ENCODE measurements at regions not wholly inside any gene's neighbourhood (a gene's known extent, or its start where the extent isn't known, plus 50 kb on each side); places are given as distances from the start of the nearest gene placed in this dataset.
"Not testable (repeated sequence)": the region's sequence is repeated elsewhere in the genome, so short reads cannot be mapped to it uniquely, and the experiment has no call there.

DNA sequence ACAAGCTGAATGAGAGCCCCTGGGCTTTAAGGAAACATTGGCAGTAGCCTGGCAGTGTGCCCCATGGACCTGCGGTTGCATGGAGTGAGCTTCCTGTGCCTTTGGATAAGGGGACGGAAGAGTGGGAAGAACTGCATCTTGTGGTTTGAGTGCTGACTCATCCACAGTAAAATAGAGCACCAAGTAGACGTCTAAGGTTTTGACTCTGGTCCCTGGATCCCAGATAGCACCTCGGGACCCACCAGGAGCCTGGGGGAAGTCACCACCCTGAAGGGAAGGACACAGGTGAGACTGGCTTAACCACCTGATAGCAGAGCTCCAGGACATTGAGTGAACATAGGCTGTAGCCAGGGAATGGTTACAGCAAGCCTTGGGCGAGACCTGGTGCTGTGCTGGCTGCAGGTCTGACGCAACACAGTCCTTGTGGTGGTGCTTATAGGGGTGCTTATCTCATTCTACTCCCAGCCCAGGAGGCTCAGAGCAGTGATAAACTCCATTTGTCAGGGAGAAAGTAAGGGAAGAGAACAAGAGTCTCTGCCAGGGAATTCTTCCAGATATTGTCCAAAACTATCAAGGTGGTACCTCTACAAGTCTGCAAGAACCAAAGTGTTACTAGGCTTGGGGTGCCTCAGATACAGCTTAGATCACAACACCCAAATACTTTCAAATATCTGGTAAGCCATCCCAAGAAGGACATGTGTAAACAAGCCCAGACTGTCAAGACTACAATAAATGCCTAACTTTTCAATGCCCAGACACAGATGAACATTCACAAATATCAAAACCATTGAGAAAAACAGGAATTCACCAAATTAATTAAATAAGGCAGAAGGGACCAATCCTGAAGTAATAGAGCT, 123.6 kb upstream of the TET2 start:
- intact Hi-C loops (cut with DNase I) = no loop called here

DNA sequence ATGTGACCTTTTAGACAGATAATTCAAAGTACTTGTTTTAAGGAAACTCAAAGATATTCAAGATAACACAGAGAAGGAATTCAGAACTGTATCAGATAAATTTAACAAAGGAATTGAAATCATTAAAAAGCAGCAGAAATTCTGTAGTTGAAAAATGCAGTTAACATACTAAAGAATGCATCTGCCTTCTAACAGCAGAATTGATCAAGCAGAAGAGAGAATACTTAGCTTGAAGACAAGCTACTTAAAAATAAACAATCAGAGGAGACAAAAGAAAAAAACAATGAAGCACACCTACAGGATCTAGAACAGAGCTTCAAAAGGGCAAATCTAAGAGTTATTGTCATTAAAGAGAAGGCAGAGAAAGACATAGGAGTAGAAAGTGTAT, 123.0 kb upstream of the TET2 start:
- no peak for DNase-seq
- intact Hi-C loops (cut with DNase I) = no loop called here

More for the DNA sequence above, 123.6 kb upstream of the TET2 start:
- DNase-seq = peak in 1 of 10 donors; percentile 48

DNA sequence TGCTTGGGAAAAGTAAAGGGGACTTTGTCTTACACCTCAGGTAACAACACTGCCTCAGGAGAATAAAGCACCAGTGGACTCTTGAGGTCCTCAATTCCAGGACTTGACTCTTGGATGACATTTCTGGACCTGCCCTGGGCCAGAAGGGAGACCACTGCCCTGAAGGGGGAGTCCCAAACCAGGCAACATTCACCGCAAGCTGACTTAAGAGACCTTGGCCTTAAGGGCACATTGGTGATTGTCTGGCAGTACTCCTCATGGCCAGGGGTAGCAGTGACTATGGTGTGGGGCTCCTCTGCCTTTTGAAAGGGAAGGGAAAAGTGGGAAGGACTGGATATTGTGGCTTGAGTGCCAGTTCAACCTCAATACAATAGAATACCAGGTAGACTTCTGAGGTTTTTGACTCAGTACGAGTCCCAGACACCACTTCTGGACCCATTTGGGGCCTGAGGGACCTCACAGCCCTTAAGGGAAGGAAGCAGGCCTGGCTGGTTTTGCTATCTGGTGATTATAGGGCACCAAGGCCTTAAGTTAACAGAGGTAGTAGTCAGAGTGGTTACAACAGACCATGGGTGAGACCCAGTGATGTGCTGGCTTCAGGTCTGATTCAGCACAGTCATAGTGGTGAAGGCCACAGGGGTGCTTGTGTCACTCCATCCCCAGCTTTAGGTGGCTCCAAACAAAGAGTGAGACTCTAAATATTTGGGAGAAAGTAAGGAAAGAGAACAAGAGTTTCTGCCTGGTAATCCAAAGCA, 121.2 kb upstream of the TET2 start:
- intact Hi-C loops (cut with DNase I) = no loop called here
- no peak for DNase-seq

DNA sequence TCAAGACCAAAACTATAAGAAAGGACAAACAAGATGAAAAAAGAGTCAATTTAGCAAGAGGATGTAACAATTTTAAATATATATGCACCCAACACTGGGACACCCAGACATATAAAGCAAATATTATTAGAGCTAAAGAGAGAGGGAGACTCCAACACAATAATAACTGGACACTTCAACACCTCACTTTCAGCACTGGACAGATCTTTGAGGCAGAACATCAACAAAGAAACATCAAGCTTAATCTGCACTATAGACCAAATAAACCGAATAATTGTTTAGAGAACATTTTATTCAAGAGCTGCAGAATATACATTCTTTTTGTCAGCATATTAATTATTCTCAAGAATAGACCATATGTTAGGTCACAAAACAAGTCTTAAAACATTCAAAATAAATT, 109.7 kb upstream of the TET2 start:
- no peak for DNase-seq
- intact Hi-C loops (cut with DNase I) = no loop called here

DNA sequence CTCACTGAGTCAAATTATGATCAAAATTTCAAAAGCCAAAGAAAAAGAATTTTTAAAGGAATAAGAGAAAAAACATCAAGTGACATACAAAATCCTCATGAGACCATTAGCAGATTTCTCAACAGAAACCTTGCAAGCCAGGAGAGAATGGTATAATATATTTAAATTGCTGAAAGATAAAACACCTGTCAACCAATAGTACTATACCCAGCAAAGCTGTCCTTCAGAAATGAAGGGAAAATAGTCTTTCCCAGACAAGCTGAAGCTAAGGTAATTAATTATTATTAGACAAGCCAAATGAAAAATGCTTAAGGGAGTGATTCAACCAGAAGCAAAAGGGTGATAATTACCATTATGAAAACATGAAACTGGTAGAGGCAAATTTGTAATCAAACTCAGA, 104.2 kb upstream of the TET2 start:
- intact Hi-C loops (cut with DNase I) = no loop called here
- no peak for DNase-seq

DNA sequence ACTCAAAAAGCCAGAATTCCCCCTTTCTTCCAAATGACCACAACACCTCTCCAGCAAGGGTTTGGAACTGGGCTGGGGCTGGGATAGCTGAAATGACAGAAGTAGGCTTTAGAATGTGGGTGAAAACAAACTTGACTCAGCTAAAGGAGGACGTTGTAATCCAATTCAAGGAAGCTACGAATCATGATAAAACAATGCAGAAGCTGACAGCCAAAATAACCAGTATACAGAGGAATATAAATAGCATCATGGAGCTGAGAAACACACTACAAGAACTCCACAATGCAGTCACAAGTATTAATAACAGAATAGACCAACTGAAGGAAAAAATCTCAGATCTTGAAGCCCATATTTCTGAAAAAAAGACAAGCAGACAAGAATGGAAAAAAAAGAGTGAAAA, 95.8 kb upstream of the TET2 start:
- intact Hi-C loops (cut with DNase I) = no loop called here

DNA sequence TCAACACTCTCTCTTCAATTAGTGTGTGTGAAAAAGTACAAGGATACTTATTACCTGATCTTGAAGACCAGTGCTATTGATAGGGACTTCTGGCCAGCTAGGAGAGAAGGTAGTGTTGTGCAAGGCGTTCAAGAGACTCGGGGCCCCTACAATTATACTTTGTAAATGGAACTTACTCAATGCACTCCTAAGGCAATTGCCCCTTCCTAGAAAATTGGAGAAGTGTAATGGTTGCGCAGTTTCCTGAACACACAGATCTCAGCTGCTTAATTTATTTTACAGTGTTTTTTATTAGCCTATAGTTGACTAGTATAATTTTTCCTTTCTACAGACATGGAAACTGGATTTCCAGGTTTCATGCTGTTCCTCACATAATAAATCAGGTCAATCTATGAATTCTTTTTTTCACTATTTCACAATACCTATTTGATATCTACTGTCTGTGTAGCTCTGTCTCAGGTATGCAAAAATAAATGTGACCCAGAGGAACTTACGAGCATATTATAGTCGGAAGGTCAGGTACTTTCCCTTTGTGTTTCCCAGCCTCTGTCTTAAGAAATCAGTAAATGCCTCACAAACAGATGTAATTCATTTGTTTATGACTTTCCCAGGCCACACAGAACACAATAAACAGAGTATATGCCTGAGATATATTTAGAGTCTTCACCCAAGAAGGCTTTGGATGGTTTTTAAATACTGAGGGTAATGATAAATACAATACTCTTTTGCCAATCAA, 89.1 kb upstream of the TET2 start:
- DNase-seq = no peak
- intact Hi-C loops (cut with DNase I) = no loop called here

More for the DNA sequence above, 95.8 kb upstream of the TET2 start:
- DNase-seq = no peak

DNA sequence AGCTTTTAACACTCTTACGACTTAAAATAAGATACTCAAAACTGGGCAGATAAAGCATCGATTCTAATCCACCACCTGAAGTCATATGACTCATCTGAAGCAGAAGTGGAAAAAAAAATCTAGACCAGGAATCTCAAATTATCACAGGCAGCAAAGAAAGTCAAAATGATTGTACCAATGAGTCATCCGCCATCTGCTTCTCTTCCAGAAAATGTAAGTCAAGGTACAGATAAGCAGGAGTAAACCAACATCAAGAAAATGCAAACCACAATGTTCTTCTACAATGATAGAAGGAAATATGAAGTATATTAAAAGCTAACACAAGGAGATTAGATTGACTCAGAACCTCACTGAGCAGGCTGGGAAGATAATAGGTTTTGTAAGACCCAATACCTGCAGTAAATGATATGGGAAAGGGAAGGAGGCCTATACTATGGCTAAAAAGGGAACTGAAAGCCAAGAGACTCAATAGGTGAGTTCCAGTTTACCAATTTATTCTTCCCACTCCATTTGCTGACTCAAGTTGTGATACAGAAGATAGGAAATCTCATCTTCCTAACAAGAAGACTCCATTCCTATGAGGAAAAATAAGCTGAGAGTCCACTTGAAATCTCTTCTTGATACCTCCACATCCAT, 88.4 kb upstream of the TET2 start:
- no peak for DNase-seq
- intact Hi-C loops (cut with DNase I) = no loop called here

DNA sequence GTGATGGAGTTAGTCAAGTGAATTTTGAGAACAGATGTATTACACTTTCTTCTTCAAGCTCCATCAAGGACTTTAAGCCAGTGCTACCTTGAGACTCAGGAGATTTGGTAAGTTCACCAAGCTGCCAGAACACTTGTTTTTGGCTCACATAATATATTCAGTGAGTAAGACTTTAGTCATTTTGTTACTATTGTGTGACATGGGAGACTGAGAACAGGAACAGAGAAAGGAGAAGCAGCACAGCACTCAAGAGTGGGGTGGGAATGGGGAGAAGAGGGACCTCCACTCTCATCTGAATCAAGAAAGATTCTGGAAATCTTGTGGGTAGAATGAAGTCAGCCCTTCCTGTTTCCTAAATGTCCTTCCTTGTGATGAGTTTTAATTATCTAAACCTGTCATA, 87.3 kb upstream of the TET2 start:
- intact Hi-C loops (cut with DNase I) = no loop called here
- no peak for DNase-seq

DNA sequence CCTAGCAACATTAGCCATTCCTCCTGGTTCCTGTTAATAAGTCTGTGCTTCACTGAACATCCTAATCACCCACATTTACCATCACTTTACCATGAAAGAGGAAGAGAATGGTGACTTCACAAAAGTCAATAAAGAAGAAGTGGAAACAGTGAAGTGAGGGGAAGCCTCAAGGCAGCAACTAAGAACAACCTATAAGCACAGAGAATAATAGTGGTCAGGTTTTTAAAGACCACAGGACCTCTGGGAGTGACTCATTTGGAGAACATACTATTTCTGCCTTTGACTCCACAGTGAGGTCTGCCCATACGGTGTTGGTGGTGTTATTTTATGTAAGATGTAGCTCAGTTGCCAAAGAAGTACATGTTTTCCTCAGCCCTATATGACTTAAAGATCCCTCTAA, 86.0 kb upstream of the TET2 start:
- DNase-seq = no peak
- intact Hi-C loops (cut with DNase I) = no loop called here

DNA sequence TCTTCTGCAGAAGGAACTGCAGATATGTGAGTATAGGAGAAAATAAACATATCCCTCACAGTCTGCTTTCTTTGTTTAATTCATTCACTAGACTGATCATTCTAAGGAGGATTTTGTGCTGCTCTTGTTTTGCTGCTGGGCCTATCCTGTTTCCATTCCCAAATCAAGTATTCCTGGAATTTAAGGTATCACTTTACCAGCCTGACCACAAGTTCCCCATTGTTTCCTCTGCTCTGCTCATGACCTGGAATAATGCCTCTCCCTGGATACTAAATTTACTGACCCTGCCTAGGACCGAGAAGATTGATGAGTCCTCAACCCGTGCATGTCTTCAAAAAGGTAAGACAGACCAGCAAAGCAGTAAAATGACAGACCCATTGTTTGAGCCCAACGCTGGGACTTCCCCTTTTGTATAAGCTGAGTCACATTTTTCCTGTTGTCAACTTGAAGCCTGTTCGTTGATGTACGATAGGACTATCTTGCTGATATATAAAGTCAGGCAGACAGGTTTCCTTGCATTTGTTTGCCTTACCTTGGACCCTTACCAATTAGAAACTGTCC, 85.5 kb upstream of the TET2 start:
- no peak for DNase-seq

DNA sequence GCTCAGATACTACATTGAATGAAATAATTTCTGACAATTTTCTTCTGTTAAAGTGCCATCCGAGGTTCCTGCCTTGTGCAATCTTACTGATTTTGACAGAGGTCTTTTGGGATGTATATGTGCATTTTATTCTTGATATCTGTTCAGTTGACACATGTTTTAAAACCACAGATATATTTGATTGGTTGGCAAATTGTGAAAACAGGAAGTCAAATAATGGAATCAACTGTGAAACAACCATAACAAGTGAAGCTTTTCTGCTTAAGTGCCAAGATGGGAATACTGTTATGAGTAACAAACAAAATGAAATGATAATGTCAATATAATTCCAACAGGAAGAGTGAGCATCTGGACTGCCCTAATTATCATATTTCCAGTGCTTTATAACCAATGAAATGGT, 84.9 kb upstream of the TET2 start:
- no peak for DNase-seq
- intact Hi-C loops (cut with DNase I) = no loop called here

More for the DNA sequence above, 85.5 kb upstream of the TET2 start:
- intact Hi-C loops (cut with DNase I) = no loop called here

DNA sequence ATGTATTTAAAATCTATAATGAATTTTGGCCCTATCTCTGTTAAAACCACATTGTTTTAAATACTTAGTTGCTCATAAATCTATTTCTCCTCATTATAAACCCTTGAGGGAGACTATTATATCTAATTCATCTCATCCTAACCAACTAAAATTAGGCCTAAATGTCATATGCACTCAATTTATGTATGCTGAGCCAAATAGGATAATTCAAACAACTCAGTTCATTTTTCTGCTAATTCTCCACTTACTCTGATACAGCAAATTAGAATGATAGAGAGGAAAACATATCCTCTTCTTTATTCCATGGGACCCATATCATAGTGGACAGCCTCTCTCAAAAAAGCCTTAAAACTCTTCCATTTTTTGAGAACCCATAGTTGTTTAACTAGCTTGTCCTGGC, 80.3 kb upstream of the TET2 start:
- DNase-seq = no peak
- intact Hi-C loops (cut with DNase I) = no loop called here

DNA sequence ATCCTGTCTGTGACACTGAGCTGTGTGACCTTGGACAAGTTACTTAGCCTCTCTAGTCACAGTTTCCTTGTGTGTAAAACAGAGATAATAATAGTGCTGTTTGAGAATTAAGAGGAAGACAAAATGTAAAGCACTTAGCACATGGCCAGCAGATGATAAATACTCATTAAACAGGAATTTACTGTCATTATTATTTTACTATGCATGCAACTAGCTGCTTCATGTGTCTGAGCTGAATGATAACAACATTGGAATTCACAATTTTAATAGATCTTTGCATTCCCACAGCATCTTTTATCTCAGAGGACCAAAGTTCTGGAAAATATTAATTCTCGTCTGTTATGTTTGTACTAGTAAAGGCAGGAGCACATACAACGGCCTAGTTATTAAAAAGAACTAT, 79.2 kb upstream of the TET2 start:
- intact Hi-C loops (cut with DNase I) = no loop called here
- no peak for DNase-seq

DNA sequence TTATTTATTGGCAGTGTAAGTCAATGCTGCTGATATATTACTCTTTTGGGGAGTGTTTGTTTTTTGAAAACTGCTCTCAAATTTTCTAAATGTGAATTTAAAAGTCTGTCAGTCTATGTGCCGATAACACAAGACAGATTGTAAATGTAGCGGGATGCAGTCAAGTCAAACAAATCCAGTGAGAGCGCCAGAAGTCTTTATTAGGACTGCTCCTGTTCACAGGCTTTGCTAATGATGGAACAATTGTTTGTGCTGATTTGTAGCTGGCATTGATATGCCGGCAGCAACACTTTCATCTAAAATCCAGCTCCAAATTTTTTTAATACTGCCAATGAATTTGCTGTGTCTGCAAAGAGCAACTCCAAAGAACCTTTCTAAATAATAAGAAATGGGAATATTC, 78.7 kb upstream of the TET2 start:
- DNase-seq = no peak
- intact Hi-C loops (cut with DNase I) = no loop called here

DNA sequence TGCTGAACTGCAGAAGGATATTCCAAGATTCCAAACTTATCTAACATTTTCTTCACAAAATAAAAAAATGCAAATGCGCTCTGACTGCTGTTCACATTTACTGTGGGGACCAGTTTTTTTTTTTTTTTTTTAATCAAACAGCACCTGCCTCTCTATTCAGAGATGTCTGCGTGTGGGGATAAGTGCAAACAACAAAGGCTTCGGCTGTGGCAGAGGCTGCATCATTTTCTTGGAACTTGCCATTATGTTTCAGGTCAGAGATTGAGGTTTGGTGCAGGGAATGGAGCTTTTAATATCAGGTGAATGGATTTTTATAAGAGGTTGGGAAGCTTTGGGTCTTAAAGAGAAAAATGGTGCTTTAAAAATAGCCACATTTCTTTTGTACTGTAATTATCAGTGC, 78.2 kb upstream of the TET2 start:
- intact Hi-C loops (cut with DNase I) = no loop called here
- DNase-seq = no peak

DNA sequence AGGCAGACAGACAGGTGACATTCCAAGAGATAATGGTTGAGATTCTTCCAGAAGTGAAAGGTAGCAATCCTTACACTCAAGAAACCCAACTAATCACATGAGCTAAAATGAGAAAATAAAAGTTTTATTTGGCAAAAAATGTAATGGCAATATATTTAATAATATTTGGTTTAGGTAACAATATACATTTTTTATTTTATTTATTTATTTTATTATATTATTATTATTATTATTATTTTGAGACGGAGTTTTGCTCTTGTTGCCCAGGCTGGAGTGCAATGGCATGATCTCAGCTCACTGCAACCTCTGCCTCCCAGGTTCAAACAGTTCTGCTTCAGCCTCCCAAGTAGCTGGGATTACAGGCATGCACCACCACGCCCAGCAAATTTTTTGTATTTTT, 74.6 kb upstream of the TET2 start:
- DNase-seq; intact Hi-C loops (cut with DNase I): not testable (repeated sequence)

DNA sequence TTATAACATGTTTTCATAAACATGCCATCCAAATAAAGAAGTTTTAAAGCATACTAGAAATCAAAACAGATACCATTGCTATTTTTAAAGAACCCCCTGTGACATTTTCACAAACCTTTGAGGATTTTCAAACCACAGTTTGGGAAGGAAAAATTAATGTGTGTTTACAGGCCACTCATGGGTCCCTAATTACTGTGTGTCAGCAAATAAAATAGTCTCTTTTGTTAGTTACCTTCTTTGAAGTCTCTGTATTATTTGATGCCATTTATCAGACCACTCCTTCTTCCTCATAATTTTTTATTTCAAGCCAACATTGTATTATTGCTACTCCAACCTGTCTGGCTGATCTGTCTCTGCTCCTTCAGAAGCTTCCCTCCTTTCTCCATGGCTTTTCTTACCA, 72.6 kb upstream of the TET2 start:
- intact Hi-C loops (cut with DNase I) = no loop called here

DNA sequence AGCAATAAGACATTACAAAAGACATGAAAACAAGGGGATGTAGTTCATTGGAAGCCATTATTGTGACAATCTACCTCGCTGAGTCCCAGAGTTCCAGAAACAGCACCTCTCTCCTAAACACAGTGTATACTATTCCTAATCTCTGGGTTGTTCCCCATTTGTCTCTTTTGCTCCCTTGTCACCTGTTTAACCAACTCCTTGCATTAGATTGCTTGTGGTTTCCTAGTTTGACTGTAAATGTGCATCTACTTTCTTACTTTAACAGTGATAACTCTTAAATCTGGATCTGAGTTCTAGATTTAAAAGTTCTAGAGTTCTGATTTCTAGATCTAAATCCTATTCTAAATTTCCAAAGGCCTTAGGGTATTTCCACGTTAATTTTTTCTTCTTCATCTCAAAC, 71.6 kb upstream of the TET2 start:
- intact Hi-C loops (cut with DNase I) = no loop called here
- no peak for DNase-seq

More for the DNA sequence above, 72.6 kb upstream of the TET2 start:
- no peak for DNase-seq

DNA sequence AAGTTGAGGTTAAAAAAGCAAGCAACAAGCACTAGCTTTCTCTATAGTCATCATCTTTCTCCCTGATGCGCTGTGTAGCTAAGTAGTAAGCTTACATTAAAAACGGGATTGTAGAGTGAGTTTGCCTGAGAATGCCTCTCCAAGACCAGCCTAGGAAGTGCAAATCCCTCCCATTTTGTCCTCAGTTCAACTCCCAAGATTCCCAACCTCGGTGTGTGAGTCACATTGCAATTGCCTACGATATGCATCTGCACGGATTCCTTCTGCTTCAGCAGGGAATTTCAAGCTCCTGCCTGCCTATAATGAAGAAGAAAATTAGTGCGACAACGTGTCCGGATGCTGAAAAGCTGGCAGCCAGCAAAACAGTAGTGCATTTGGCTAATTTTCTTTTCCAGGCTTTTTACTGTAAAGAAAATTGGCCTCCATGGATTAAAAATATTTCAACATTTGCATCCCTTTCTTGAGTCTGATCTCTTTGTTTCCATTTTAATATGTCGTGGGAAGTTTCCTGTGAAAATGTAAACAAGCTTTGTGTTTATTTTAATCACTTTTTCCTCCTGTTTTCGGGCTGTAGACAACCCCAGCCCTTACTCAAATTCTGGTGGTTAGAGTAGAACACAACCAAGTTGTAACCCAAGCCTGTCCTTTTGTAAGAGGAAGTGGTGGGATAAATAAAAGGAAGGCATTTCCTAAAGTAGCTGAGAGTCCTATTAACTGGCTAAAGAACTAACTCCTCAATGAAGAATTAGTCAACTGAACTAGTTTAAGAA, 58.4 kb upstream of the TET2 start:
- DNase-seq = peak in 4 of 10 donors; percentile 9 to 36 (median 10)
- intact Hi-C loops (cut with DNase I) = no loop called here
